Panc1 (cell line): ENCODE measurements at regions not wholly inside any gene's neighbourhood (a gene's known extent, or its start where the extent isn't known, plus 50 kb on each side); places are given as distances from the start of the nearest gene placed in this dataset.

Experiments
- ATAC-seq: fragments of 200-7000 bp; cut with Tn5 transposase; 2 replicates; pipeline ENCODE4 v1.9.1; 2020; ENCODE audit warnings: mild to moderate bottlenecking, moderate library complexity
- BruUV-seq: library from RNA; stranded (reverse); fragments of 400-500 nt; replicated peaks from 2 replicates; lab custom pipeline; 2021; lab: Mats Ljungman, UMichigan
- CTCF ChIA-PET: fragments of 300-600 bp; sonication (Branson Sonifier 250); formaldehyde crosslinking; loops from one replicate; lab custom pipeline; 2022; ENCODE audit warnings: antibody characterized with exemption; lab: Charles Lee
- POLR2A ChIA-PET: fragments of 300-600 bp; sonication (Branson Sonifier 250); formaldehyde crosslinking; loops from one replicate; lab custom pipeline; 2022; ENCODE audit warnings: antibody characterized with exemption; lab: Charles Lee
- DNase-seq: peaks from one replicate; pipeline ENCODE4 v3.0.0-alpha.2; 2010; ENCODE audit warnings: low read depth, low spot score
- H3K27ac ChIP-seq: 2 replicates; pipeline ENCODE4 v1.5.1; 2011; ENCODE audit warnings: mild to moderate bottlenecking, low read length, inconsistent platforms
- H3K27me3 ChIP-seq: fragments of 200-500 bp; sonication (Bioruptor generic); 2 replicates; pipeline ENCODE4 v1.6.0; 2014; ENCODE audit warnings: low read length, inconsistent platforms; ENCODE audit not compliant: control insufficient read depth, insufficient read depth
- H3K36me3 ChIP-seq: fragments of 200-500 bp; sonication (Bioruptor generic); 2 replicates; pipeline ENCODE4 v1.5.1; 2014; ENCODE audit warnings: inconsistent platforms, mild to moderate bottlenecking, low read length, moderate library complexity; ENCODE audit not compliant: control insufficient read depth, insufficient read depth
- H3K4me1 ChIP-seq: 2 replicates; pipeline ENCODE4 v1.5.1; 2011; ENCODE audit warnings: inconsistent platforms, mild to moderate bottlenecking, low read length, moderate library complexity; ENCODE audit not compliant: control insufficient read depth, insufficient read depth
- H3K4me3 ChIP-seq, 2 experiments: 2 replicates each; pipeline ENCODE4 v1.5.1; 2011 to 2012; ENCODE audit warnings: low read depth in 2 of 2, low read length in 2 of 2, mild to moderate bottlenecking in 2 of 2, inconsistent platforms in 1 of 2, moderate library complexity in 1 of 2
- H3K9me3 ChIP-seq: fragments of 200-500 bp; sonication (Bioruptor generic); 2 replicates; pipeline ENCODE4 v1.5.1; 2014; ENCODE audit warnings: low read depth, mild to moderate bottlenecking, inconsistent platforms, low read length, moderate library complexity; ENCODE audit not compliant: control insufficient read depth, insufficient read depth
- POLR2AphosphoS5 ChIP-seq: IDR thresholded peaks from 2 replicates; pipeline ENCODE4 v1.6.1; 2012; ENCODE audit warnings: mild to moderate bottlenecking, low read depth, low read length, moderate library complexity
- SIN3A ChIP-seq: IDR thresholded peaks from 2 replicates; pipeline ENCODE4 v1.6.1; 2012; ENCODE audit warnings: low read depth, mild to moderate bottlenecking, low read length, moderate library complexity, borderline replicate concordance; ENCODE audit not compliant: insufficient read depth
- TCF7L2 ChIP-seq: IDR thresholded peaks from 2 replicates; pipeline ENCODE4 v1.6.1; 2011; ENCODE audit warnings: mild to moderate bottlenecking, low read depth, low read length, inconsistent platforms
- in situ Hi-C: cut with HindIII; loops from 2 replicates; pipeline ENCODE4 v1.10.0; 2016; ENCODE audit warnings: low sequenced_read_pairs, low pct_unique_long_range_greater_than_20kb
- intact Hi-C: fragments of 100-400 bp; cut with micrococcal nuclease; formaldehyde crosslinking; loops from one replicate; pipeline ENCODE4 v1.10.0; 2022; ENCODE audit not compliant: unreplicated experiment
- TF ChIP-seq, protein P1 (sequence below), 2 experiments: IDR thresholded peaks; 2 replicates each; pipeline ENCODE4 v1.6.1; 2011 to 2012; ENCODE audit warnings: low read depth in 2 of 2, control low read depth in 1 of 2, low read length in 1 of 2, mild to moderate bottlenecking in 1 of 2, moderate library complexity in 1 of 2; ENCODE audit not compliant: insufficient read depth in 1 of 2
- TF ChIP-seq, protein P2 (sequence below): fragments of 450-650 bp; IDR thresholded peaks from 2 replicates; pipeline ENCODE4 v1.5.1; 2017; ENCODE audit warnings: mild to moderate bottlenecking

DNA sequence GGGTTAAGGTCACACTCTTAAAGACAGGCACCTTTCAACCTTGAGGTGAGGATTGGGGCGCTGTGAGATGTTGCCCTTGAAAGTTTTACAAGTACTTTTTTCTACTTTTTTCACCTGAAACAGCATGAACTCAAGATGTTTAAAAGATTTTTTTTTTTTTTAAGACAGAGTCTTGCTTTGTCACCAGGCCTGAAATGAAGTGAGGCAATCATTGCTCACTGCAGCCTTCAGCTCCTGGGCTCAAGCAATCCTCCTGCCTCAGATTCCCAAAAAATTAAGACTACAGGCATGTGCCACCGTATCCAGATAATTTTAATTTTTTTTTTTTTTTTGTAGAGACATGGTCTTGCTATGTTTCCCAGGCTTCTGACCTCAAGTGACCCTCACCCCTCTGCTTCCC is 243.9 kb downstream of the DIO2 start:
- in situ Hi-C loops, result no loop called here
- no peak for ATAC-seq
- POLR2A ChIA-PET, result no interaction called here

GRCh38 chr14:79967001-79967400 is 244.3 kb downstream of the DIO2 start:
- H3K27me3 ChIP-seq, result no peaks in the 10 kb centered on the region
- no peaks in the 10 kb centered on the region for H3K36me3 ChIP-seq
- in situ Hi-C loops, result no loop called here
- CTCF ChIA-PET, result no interaction called here
- no TSS peak for BruUV-seq
- TF ChIP-seq TCF7L2, result no peak
- TF ChIP-seq, protein P1, sequence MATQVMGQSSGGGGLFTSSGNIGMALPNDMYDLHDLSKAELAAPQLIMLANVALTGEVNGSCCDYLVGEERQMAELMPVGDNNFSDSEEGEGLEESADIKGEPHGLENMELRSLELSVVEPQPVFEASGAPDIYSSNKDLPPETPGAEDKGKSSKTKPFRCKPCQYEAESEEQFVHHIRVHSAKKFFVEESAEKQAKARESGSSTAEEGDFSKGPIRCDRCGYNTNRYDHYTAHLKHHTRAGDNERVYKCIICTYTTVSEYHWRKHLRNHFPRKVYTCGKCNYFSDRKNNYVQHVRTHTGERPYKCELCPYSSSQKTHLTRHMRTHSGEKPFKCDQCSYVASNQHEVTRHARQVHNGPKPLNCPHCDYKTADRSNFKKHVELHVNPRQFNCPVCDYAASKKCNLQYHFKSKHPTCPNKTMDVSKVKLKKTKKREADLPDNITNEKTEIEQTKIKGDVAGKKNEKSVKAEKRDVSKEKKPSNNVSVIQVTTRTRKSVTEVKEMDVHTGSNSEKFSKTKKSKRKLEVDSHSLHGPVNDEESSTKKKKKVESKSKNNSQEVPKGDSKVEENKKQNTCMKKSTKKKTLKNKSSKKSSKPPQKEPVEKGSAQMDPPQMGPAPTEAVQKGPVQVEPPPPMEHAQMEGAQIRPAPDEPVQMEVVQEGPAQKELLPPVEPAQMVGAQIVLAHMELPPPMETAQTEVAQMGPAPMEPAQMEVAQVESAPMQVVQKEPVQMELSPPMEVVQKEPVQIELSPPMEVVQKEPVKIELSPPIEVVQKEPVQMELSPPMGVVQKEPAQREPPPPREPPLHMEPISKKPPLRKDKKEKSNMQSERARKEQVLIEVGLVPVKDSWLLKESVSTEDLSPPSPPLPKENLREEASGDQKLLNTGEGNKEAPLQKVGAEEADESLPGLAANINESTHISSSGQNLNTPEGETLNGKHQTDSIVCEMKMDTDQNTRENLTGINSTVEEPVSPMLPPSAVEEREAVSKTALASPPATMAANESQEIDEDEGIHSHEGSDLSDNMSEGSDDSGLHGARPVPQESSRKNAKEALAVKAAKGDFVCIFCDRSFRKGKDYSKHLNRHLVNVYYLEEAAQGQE (IDR thresholded peaks at IDR 0.05; ENCODE audit: insufficient read depth in 1 of 2, low read depth in 2 of 2, low read length in 1 of 2), result no peak
- TF ChIP-seq POLR2AphosphoS5, result no peak
- H3K27ac ChIP-seq, result no peak overlapping the region
- intact Hi-C loops, result no loop called here
- ATAC-seq (no peak), DNase-seq (no peak)
- H3K4me3 ChIP-seq, result no peak overlapping the region
- POLR2A ChIA-PET, result no interaction called here
- no peaks in the 10 kb centered on the region for H3K4me1 ChIP-seq
- H3K9me3 ChIP-seq, result no peaks in the 10 kb centered on the region

More for the DNA sequence above, 243.9 kb downstream of the DIO2 start:
- Histone ChIP-seq H3K9me3 (no peaks in the 10 kb centered on the region), H3K27ac (no peak overlapping the region), H3K27me3 (no peaks in the 10 kb centered on the region), H3K4me3 (no peak overlapping the region), H3K4me1 (no peaks in the 10 kb centered on the region), H3K36me3 (no peaks in the 10 kb centered on the region)
- no TSS peak for BruUV-seq
- no peak for DNase-seq
- CTCF ChIA-PET, result no interaction called here
- TF ChIP-seq, protein P2, sequence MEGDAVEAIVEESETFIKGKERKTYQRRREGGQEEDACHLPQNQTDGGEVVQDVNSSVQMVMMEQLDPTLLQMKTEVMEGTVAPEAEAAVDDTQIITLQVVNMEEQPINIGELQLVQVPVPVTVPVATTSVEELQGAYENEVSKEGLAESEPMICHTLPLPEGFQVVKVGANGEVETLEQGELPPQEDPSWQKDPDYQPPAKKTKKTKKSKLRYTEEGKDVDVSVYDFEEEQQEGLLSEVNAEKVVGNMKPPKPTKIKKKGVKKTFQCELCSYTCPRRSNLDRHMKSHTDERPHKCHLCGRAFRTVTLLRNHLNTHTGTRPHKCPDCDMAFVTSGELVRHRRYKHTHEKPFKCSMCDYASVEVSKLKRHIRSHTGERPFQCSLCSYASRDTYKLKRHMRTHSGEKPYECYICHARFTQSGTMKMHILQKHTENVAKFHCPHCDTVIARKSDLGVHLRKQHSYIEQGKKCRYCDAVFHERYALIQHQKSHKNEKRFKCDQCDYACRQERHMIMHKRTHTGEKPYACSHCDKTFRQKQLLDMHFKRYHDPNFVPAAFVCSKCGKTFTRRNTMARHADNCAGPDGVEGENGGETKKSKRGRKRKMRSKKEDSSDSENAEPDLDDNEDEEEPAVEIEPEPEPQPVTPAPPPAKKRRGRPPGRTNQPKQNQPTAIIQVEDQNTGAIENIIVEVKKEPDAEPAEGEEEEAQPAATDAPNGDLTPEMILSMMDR, result no peak
- no peak for TF ChIP-seq TCF7L2
- TF ChIP-seq, protein P1 (IDR thresholded peaks at IDR 0.05; ENCODE audit: insufficient read depth in 1 of 2, low read depth in 2 of 2, low read length in 1 of 2), result no peak
- no peak for TF ChIP-seq SIN3A
- no peak for TF ChIP-seq POLR2AphosphoS5
- intact Hi-C loops, result no loop called here
